Endothelial cell of umbilical vein (primary cell): ENCODE measurements at regions not wholly inside any gene's neighbourhood (a gene's known extent, or its start where the extent isn't known, plus 50 kb on each side); places are given as distances from the start of the nearest gene placed in this dataset.

Source experiments
- EZH2 ChIP-seq: IDR thresholded peaks from 2 replicates; pipeline ENCODE4 v1.6.1; 2012; ENCODE audit warnings: borderline replicate concordance, low read depth, mild to moderate bottlenecking, moderate library complexity, low read length, inconsistent platforms; ENCODE audit not compliant: severe bottlenecking
- TF ChIP-seq, protein P1 (sequence below), 2 donors: IDR thresholded peaks; 1 replicate in 1 of 2; 2 replicates in 1 of 2; pipeline ENCODE4 v1.5.1; 2011; ENCODE audit warnings: low read length in 2 of 2, mild to moderate bottlenecking in 2 of 2, moderate library complexity in 2 of 2, control low read depth in 1 of 2, inconsistent platforms in 1 of 2, low read depth in 1 of 2; ENCODE audit not compliant: insufficient read depth in 1 of 2; ENCODE audit errors: extremely low read depth in 1 of 2

DNA sequence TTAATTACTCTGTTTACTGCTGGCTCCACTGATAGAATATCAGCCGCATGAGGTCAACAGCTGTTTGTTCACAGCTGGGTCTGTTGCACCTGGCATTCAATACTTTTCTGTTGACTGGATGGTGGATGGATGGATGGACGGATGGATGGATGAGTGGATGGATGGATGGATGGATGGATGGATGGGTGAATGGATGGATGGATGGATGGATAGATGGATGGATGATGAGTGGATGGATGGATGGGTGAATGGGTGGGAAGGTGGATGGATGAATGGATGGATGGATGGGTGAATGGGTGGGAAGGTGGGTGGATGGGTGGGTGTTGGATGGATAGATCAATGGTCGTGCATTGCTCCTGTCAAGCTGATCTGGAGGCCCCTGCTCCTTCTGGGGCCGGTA, 422.2 kb upstream of the SULF2 start:
- TF ChIP-seq, protein P1, sequence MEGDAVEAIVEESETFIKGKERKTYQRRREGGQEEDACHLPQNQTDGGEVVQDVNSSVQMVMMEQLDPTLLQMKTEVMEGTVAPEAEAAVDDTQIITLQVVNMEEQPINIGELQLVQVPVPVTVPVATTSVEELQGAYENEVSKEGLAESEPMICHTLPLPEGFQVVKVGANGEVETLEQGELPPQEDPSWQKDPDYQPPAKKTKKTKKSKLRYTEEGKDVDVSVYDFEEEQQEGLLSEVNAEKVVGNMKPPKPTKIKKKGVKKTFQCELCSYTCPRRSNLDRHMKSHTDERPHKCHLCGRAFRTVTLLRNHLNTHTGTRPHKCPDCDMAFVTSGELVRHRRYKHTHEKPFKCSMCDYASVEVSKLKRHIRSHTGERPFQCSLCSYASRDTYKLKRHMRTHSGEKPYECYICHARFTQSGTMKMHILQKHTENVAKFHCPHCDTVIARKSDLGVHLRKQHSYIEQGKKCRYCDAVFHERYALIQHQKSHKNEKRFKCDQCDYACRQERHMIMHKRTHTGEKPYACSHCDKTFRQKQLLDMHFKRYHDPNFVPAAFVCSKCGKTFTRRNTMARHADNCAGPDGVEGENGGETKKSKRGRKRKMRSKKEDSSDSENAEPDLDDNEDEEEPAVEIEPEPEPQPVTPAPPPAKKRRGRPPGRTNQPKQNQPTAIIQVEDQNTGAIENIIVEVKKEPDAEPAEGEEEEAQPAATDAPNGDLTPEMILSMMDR (IDR thresholded peaks at IDR 0.05; ENCODE audit: extremely low read depth in 1 of 2, insufficient read depth in 1 of 2, low read depth in 1 of 2, low read length in 2 of 2): no peak
- no peak for TF ChIP-seq EZH2
